ENCODE measurements at regions not wholly inside any gene's neighbourhood (a gene's known extent, or its start where the extent isn't known, plus 50 kb on each side); places are given as distances from the start of the nearest gene placed in this dataset.

GRCh38 chr13:34627509-34628208 lies 314.4 kb upstream of the NBEA start:
- TF ChIP-seq POLR2A (IDR thresholded peaks at IDR 0.05): no peak
- no peak for TF ChIP-seq CTCF (IDR thresholded peaks at IDR 0.05)

Data from heart left ventricle (tissue), 13 donors.